CD14-positive monocyte (primary cell): ENCODE measurements at regions not wholly inside any gene's neighbourhood (a gene's known extent, or its start where the extent isn't known, plus 50 kb on each side); places are given as distances from the start of the nearest gene placed in this dataset.

Experiments
- DNase-seq, 3 donors: peaks; one replicate each; pipeline ENCODE4 v3.0.0-alpha.2; 2011 to 2022
- H2AFZ ChIP-seq: 2 replicates; pipeline ENCODE4 v1.6.0; 2012; ENCODE audit warnings: mild to moderate bottlenecking, low read depth, low read length, inconsistent platforms; ENCODE audit not compliant: insufficient read depth, poor library complexity, severe bottlenecking
- H3K27ac ChIP-seq, 2 donors: 1 replicate in 1 of 2; 2 replicates in 1 of 2; pipeline ENCODE4 v1.5.1; 2012 to 2013; ENCODE audit warnings: low read length in 2 of 2, control low read depth in 1 of 2, inconsistent platforms in 1 of 2, low read depth in 1 of 2, mild to moderate bottlenecking in 1 of 2
- H3K27me3 ChIP-seq, 2 donors: one replicate each; pipeline versions ENCODE4 v1.6.0 to v1.6.1; 2011 to 2013; ENCODE audit warnings: low read length in 2 of 2; ENCODE audit not compliant: control insufficient read depth in 2 of 2, insufficient read depth in 2 of 2
- H3K36me3 ChIP-seq, 2 donors: replicated peaks in 1 of 2; 1 replicate in 1 of 2; 2 replicates in 1 of 2; pipeline versions ENCODE4 v1.5.1 to v1.6.1; 2012 to 2013; ENCODE audit warnings: low read length in 2 of 2, control low read depth in 1 of 2, inconsistent platforms in 1 of 2, mild to moderate bottlenecking in 1 of 2; ENCODE audit not compliant: insufficient read depth in 2 of 2, control insufficient read depth in 1 of 2
- H3K4me1 ChIP-seq, 2 donors: 1 replicate in 1 of 2; 2 replicates in 1 of 2; pipeline versions ENCODE4 v1.5.1 to v1.6.1; 2012 to 2013; ENCODE audit warnings: low read length in 2 of 2, control low read depth in 1 of 2, inconsistent platforms in 1 of 2, mild to moderate bottlenecking in 1 of 2, moderate library complexity in 1 of 2; ENCODE audit not compliant: insufficient read depth in 2 of 2, control insufficient read depth in 1 of 2
- H3K4me2 ChIP-seq: replicated peaks from 2 replicates; pipeline ENCODE3; 2012; ENCODE audit warnings: low read length, moderate library complexity, mild to moderate bottlenecking; ENCODE audit not compliant: poor library complexity, severe bottlenecking; ENCODE audit errors: extremely low read depth
- H3K4me3 ChIP-seq, 3 experiments: fragments of 200-600 bp in 1 of 3; sonication (generic) in 1 of 3; replicated peaks in 1 of 3; 1 replicate in 2 of 3; 2 replicates in 1 of 3; pipeline ENCODE4 v1.5.1; 2011 to 2013; ENCODE audit warnings: low read length in 3 of 3, mild to moderate bottlenecking in 3 of 3, control low read depth in 2 of 3, low read depth in 2 of 3, inconsistent platforms in 1 of 3, moderate library complexity in 1 of 3
- H3K79me2 ChIP-seq: 2 replicates; pipeline ENCODE4 v1.6.0; 2012; ENCODE audit warnings: mild to moderate bottlenecking, control low read depth, inconsistent platforms, low read length, moderate library complexity; ENCODE audit not compliant: insufficient read depth
- H3K9ac ChIP-seq: 2 replicates; pipeline ENCODE4 v1.6.0; 2017; ENCODE audit warnings: low read length, mild to moderate bottlenecking; ENCODE audit not compliant: insufficient read depth, poor library complexity, severe bottlenecking
- H3K9me3 ChIP-seq, 2 donors: replicated peaks in 1 of 2; 1 replicate in 1 of 2; 2 replicates in 1 of 2; pipeline versions ENCODE4 v1.5.1 to v1.6.1; 2012 to 2013; ENCODE audit warnings: low read length in 2 of 2, control low read depth in 1 of 2; ENCODE audit not compliant: control insufficient read depth in 1 of 2, insufficient read depth in 1 of 2
- H4K20me1 ChIP-seq: 2 replicates; pipeline ENCODE4 v1.6.0; 2012; ENCODE audit warnings: mild to moderate bottlenecking, low read length, control low read depth, moderate library complexity; ENCODE audit not compliant: insufficient read depth
- H3K27ac Mint-ChIP-seq, 7 donors: one replicate each; pipeline ENCODE4 v1.8.0; 2020; ENCODE audit warnings: mild to moderate bottlenecking in 7 of 7, mixed read lengths in 7 of 7, moderate library complexity in 6 of 7, inconsistent platforms in 2 of 7
- H3K27me3 Mint-ChIP-seq, 3 donors: one replicate each; pipeline ENCODE4 v1.8.0; 2021 to 2022; ENCODE audit warnings: low read depth in 3 of 3, mild to moderate bottlenecking in 3 of 3, mixed read lengths in 3 of 3, moderate library complexity in 3 of 3, inconsistent platforms in 1 of 3
- H3K36me3 Mint-ChIP-seq, 2 donors: one replicate each; pipeline ENCODE4 v1.8.0; 2020; ENCODE audit warnings: mixed read lengths in 2 of 2, inconsistent platforms in 1 of 2, mild to moderate bottlenecking in 1 of 2
- H3K4me1 Mint-ChIP-seq: one replicate; pipeline ENCODE4 v1.8.0; 2020; ENCODE audit warnings: mild to moderate bottlenecking, mixed read lengths
- H3K4me3 Mint-ChIP-seq, 2 donors: one replicate each; pipeline ENCODE4 v1.8.0; 2020; ENCODE audit warnings: mild to moderate bottlenecking in 2 of 2, mixed read lengths in 2 of 2, moderate library complexity in 1 of 2
- H3K9me3 Mint-ChIP-seq, 7 donors: one replicate each; pipeline ENCODE4 v1.8.0; 2020 to 2022; ENCODE audit warnings: mixed read lengths in 7 of 7, mild to moderate bottlenecking in 6 of 7, moderate library complexity in 6 of 7, inconsistent platforms in 2 of 7
- CTCF ChIP-seq: fragments of 200-600 bp; IDR thresholded peaks from one replicate; pipeline ENCODE4 v1.8.0; 2022; ENCODE audit warnings: antibody characterized with exemption, mild to moderate bottlenecking
- WGBS: methylation state at CpG from one replicate; pipeline ENCODE4 v1.1.5; 2013; ENCODE audit warnings: missing lambda C conversion rate; ENCODE audit not compliant: insufficient coverage; 5-methylcytosine and 5-hydroxymethylcytosine counted together
- intact Hi-C, 2 donors: fragments of 100-400 bp; cut with micrococcal nuclease; formaldehyde crosslinking; loops; one replicate each; pipeline versions ENCODE4 v1.15.0 to v1.15.1; 2023

- intact Hi-C loops = no loop called here
- peaks cover 0 to 1% (median 0%) of the 10 kb centered on the region in 3 donors for H3K27me3 Mint-ChIP-seq
- no peaks in the 10 kb centered on the region for H3K36me3 ChIP-seq
- peaks cover 0 to 14% (median 2%) of the 10 kb centered on the region in 7 donors for H3K9me3 Mint-ChIP-seq
- no CpG with 5 or more reads among the region's 8 CpGs for WGBS
- no peak overlapping the region for H3K4me3 ChIP-seq
- H3K27ac Mint-ChIP-seq = no peak overlapping the region
- H3K79me2 ChIP-seq = no peaks in the 10 kb centered on the region
- peaks cover 6 to 11% of the 10 kb centered on the region in 2 donors for H3K9me3 ChIP-seq
- H3K9ac ChIP-seq = no peak overlapping the region
- no peak overlapping the region for H3K27ac ChIP-seq
- no peak for DNase-seq
- no peak overlapping the region for H2AFZ ChIP-seq
- no peaks in the 10 kb centered on the region for H3K36me3 Mint-ChIP-seq
- TF ChIP-seq CTCF = no peak
- H3K4me1 Mint-ChIP-seq = no peaks in the 10 kb centered on the region
- H3K4me3 Mint-ChIP-seq = no peak overlapping the region
- no peaks in the 10 kb centered on the region for H4K20me1 ChIP-seq
- H3K4me2 ChIP-seq = no peak overlapping the region
- H3K4me1 ChIP-seq = no peaks in the 10 kb centered on the region
- no peaks in the 10 kb centered on the region for H3K27me3 ChIP-seq
These were observed 652.6 kb downstream of the METTL15 start for GRCh38 chr11:28760676-28761390.

GRCh38 chr11:28759311-28759710 is 651.1 kb downstream of the METTL15 start:
- Histone ChIP-seq H4K20me1 (no peaks in the 10 kb centered on the region), H3K4me3 (no peak overlapping the region), H3K36me3 (no peaks in the 10 kb centered on the region), H3K4me2 (no peak overlapping the region), H3K9ac (no peak overlapping the region), H3K4me1 (no peaks in the 10 kb centered on the region), H3K79me2 (no peaks in the 10 kb centered on the region), H3K27me3 (no peaks in the 10 kb centered on the region), H3K27ac (no peak overlapping the region), H3K9me3 (peaks cover 3 to 10% of the 10 kb centered on the region in 2 donors), H2AFZ (no peak overlapping the region)
- TF ChIP-seq CTCF = no peak
- H3K27me3 Mint-ChIP-seq = peaks cover 0 to 1% (median 0%) of the 10 kb centered on the region in 3 donors
- H3K4me3 Mint-ChIP-seq = no peak overlapping the region
- H3K9me3 Mint-ChIP-seq = peaks cover 0 to 13% (median 4%) of the 10 kb centered on the region in 7 donors
- no peaks in the 10 kb centered on the region for H3K36me3 Mint-ChIP-seq
- H3K4me1 Mint-ChIP-seq = no peaks in the 10 kb centered on the region
- no peak overlapping the region for H3K27ac Mint-ChIP-seq
- intact Hi-C loops = no loop called here
- no peak for DNase-seq
